GM21737 (cell line): ENCODE measurements at regions not wholly inside any gene's neighbourhood (a gene's known extent, or its start where the extent isn't known, plus 50 kb on each side); places are given as distances from the start of the nearest gene placed in this dataset.
"Not testable (repeated sequence)": the region's sequence is repeated elsewhere in the genome, so short reads cannot be mapped to it uniquely, and the experiment has no call there.

Experiments used
- ATAC-seq: cut with Tn5 transposase; IDR thresholded peaks from one replicate; pipeline ENCODE4 v1.9.1; 2021; ENCODE audit warnings: mild to moderate bottlenecking, moderate library complexity; ENCODE audit not compliant: unreplicated experiment

GRCh38 chr2:156006721-156007618 is 325.6 kb downstream of the NR4A2 start:
- ATAC-seq, result no peak

- ATAC-seq, result no peak
These were observed 326.4 kb downstream of the NR4A2 start for GRCh38 chr2:156005999-156006712.

GRCh38 chr2:156005531-156005930 is 327.0 kb downstream of the NR4A2 start:
- ATAC-seq, result no peak

GRCh38 chr2:156004459-156004858 is 328.1 kb downstream of the NR4A2 start:
- no peak for ATAC-seq

GRCh38 chr2:156003780-156004179 is 328.7 kb downstream of the NR4A2 start:
- no peak for ATAC-seq

GRCh38 chr2:156001851-156002250 is 330.7 kb downstream of the NR4A2 start:
- no peak for ATAC-seq

GRCh38 chr2:155997538-155997937 is 335.0 kb downstream of the NR4A2 start:
- no peak for ATAC-seq

GRCh38 chr2:155994315-155994714 is 338.2 kb downstream of the NR4A2 start:
- ATAC-seq, result no peak

GRCh38 chr2:155983845-155984244 is 348.7 kb downstream of the NR4A2 start:
- ATAC-seq, result no peak

- ATAC-seq, result no peak
These were observed 350.4 kb downstream of the NR4A2 start for GRCh38 chr2:155982135-155982534.

GRCh38 chr2:155980941-155981560 is 351.5 kb downstream of the NR4A2 start:
- ATAC-seq, result peak; percentile 51

- ATAC-seq, result no peak
These were observed 356.8 kb downstream of the NR4A2 start for GRCh38 chr2:155975734-155976133.

- no peak for ATAC-seq
These were observed 359.6 kb downstream of the NR4A2 start for GRCh38 chr2:155972916-155973315.

GRCh38 chr2:155966064-155966471 is 366.5 kb downstream of the NR4A2 start:
- not testable (repeated sequence) for ATAC-seq

- ATAC-seq, result no peak
These were observed 367.0 kb downstream of the NR4A2 start for GRCh38 chr2:155965415-155966063.

GRCh38 chr2:155961641-155962040 is 370.9 kb downstream of the NR4A2 start:
- ATAC-seq, result no peak

GRCh38 chr2:155958834-155959233 is 373.7 kb downstream of the NR4A2 start:
- no peak for ATAC-seq

- ATAC-seq, result no peak
These were observed 385.5 kb downstream of the NR4A2 start for GRCh38 chr2:155947069-155947468.

- ATAC-seq, result no peak
These were observed 388.3 kb downstream of the NR4A2 start for GRCh38 chr2:155944218-155944617.

GRCh38 chr2:155930312-155930711 is 402.2 kb downstream of the NR4A2 start:
- no peak for ATAC-seq

- ATAC-seq, result no peak
These were observed 415.1 kb downstream of the NR4A2 start for GRCh38 chr2:155917380-155917779.
